IMR-90 (cell line): ENCODE measurements at regions not wholly inside any gene's neighbourhood (a gene's known extent, or its start where the extent isn't known, plus 50 kb on each side); places are given as distances from the start of the nearest gene placed in this dataset.

Source experiments
- ATAC-seq: fragments of 200-7000 bp; cut with Tn5 transposase; 2 replicates; pipeline ENCODE4 v1.9.1; 2020; ENCODE audit warnings: low read depth, mild to moderate bottlenecking, moderate library complexity
- BruUV-seq: library from RNA; stranded (reverse); fragments of 400-500 nt; replicated peaks from 2 replicates; lab custom pipeline; 2021; lab: Mats Ljungman, UMichigan
- CTCF ChIA-PET: fragments of 300-600 bp; formaldehyde crosslinking; extraction: SDS; loops from one replicate; lab custom pipeline; 2021; ENCODE audit warnings: antibody characterized with exemption; lab: Yijun Ruan, JAX
- POLR2A ChIA-PET: fragments of 300-600 bp; sonication (Branson Sonifier 250); formaldehyde crosslinking; loops from one replicate; lab custom pipeline; 2022; ENCODE audit warnings: antibody characterized with exemption; ENCODE audit not compliant: unreplicated experiment; lab: Charles Lee
- DNase-seq: peaks from one replicate; pipeline ENCODE4 v3.0.0; 2013
- H2AFZ ChIP-seq: replicated peaks from 2 replicates; pipeline ENCODE3; 2013; ENCODE audit warnings: low read length, mild to moderate bottlenecking; ENCODE audit not compliant: poor library complexity
- H2AK5ac ChIP-seq: 2 replicates; pipeline ENCODE4 v1.6.1; 2013; ENCODE audit warnings: low read depth, low read length, inconsistent platforms
- H2AK9ac ChIP-seq: replicated peaks from 2 replicates; pipeline ENCODE3; 2013; ENCODE audit warnings: mild to moderate bottlenecking, low read depth, low read length, moderate library complexity; ENCODE audit not compliant: poor library complexity
- H2BK120ac ChIP-seq: 2 replicates; pipeline ENCODE4 v1.6.1; 2013; ENCODE audit warnings: low read depth, low read length, inconsistent platforms
- H2BK15ac ChIP-seq: 3 replicates; pipeline ENCODE4 v1.6.1; 2013; ENCODE audit warnings: low read depth, low read length, inconsistent platforms
- H2BK20ac ChIP-seq: 2 replicates; pipeline ENCODE4 v1.6.1; 2013; ENCODE audit warnings: low read depth, mild to moderate bottlenecking, inconsistent platforms, low read length, moderate library complexity
- H2BK5ac ChIP-seq: 2 replicates; pipeline ENCODE4 v1.6.1; 2013; ENCODE audit warnings: mild to moderate bottlenecking, low read depth, low read length, inconsistent platforms; ENCODE audit not compliant: poor library complexity, severe bottlenecking
- H3K14ac ChIP-seq: replicated peaks from 2 replicates; pipeline ENCODE4 v1.6.1; 2013; ENCODE audit warnings: low read depth, low read length, inconsistent platforms
- H3K18ac ChIP-seq: 2 replicates; pipeline ENCODE4 v1.6.1; 2013; ENCODE audit warnings: low read depth, low read length, control low read depth
- H3K23ac ChIP-seq: 2 replicates; pipeline ENCODE4 v1.6.1; 2013; ENCODE audit warnings: low read depth, low read length, inconsistent platforms
- H3K27ac ChIP-seq: 2 replicates; pipeline ENCODE4 v1.5.1; 2013; ENCODE audit warnings: mild to moderate bottlenecking, control low read depth, low read length; ENCODE audit not compliant: insufficient read depth
- H3K27me3 ChIP-seq: 2 replicates; pipeline ENCODE4 v1.6.1; 2013; ENCODE audit warnings: low read length; ENCODE audit not compliant: control insufficient read depth, insufficient read depth
- H3K36me3 ChIP-seq: 2 replicates; pipeline ENCODE4 v1.6.1; 2013; ENCODE audit warnings: low read length, mixed read lengths; ENCODE audit not compliant: control insufficient read depth, insufficient read depth
- H3K4ac ChIP-seq: 2 replicates; pipeline ENCODE4 v1.6.1; 2013; ENCODE audit warnings: low read depth, low read length, inconsistent platforms
- H3K4me1 ChIP-seq: 2 replicates; pipeline ENCODE4 v1.6.1; 2013; ENCODE audit warnings: low read length, mixed read lengths; ENCODE audit not compliant: control insufficient read depth, insufficient read depth
- H3K4me2 ChIP-seq: 2 replicates; pipeline ENCODE4 v1.6.1; 2013; ENCODE audit warnings: low read depth, mild to moderate bottlenecking, control low read depth, low read length, moderate library complexity
- H3K4me3 ChIP-seq: 2 replicates; pipeline ENCODE4 v1.5.1; 2013; ENCODE audit warnings: low read depth, mild to moderate bottlenecking, control low read depth, low read length, moderate library complexity; ENCODE audit not compliant: insufficient read depth
- H3K56ac ChIP-seq: 2 replicates; pipeline ENCODE4 v1.6.1; 2013; ENCODE audit warnings: low read length, inconsistent platforms; ENCODE audit not compliant: insufficient read depth; ENCODE audit errors: extremely low read depth
- H3K79me1 ChIP-seq, 2 experiments: 2 replicates each; pipeline ENCODE4 v1.6.1; 2013; ENCODE audit warnings: low read length in 2 of 2, inconsistent platforms in 1 of 2, low read depth in 1 of 2
- H3K9ac ChIP-seq: 2 replicates; pipeline ENCODE4 v1.6.1; 2013; ENCODE audit warnings: low read depth, low read length, control low read depth
- H3K9me1 ChIP-seq: 2 replicates; pipeline ENCODE4 v1.6.1; 2013; ENCODE audit warnings: low read length, inconsistent platforms; ENCODE audit not compliant: insufficient read depth
- H3K9me3 ChIP-seq: 2 replicates; pipeline ENCODE4 v1.6.1; 2013; ENCODE audit warnings: low read length; ENCODE audit not compliant: control insufficient read depth, insufficient read depth
- H4K20me1 ChIP-seq: 2 replicates; pipeline ENCODE4 v1.6.1; 2013; ENCODE audit warnings: low read length, inconsistent platforms; ENCODE audit not compliant: insufficient read depth
- H4K5ac ChIP-seq: 2 replicates; pipeline ENCODE4 v1.6.1; 2013; ENCODE audit warnings: mild to moderate bottlenecking, low read depth, low read length, control low read depth
- H4K8ac ChIP-seq, 2 experiments: 2 replicates each; pipeline ENCODE4 v1.6.1; 2013; ENCODE audit warnings: low read depth in 2 of 2, low read length in 2 of 2, control low read depth in 1 of 2, inconsistent platforms in 1 of 2
- H4K91ac ChIP-seq: 2 replicates; pipeline ENCODE4 v1.6.1; 2013; ENCODE audit warnings: low read depth, low read length, inconsistent platforms; ENCODE audit not compliant: insufficient read depth
- BHLHE40 ChIP-seq: fragments of 150-350 bp; IDR thresholded peaks from 2 replicates; pipeline ENCODE4 v1.6.1; 2016; ENCODE audit warnings: mild to moderate bottlenecking, low read depth, low read length
- CEBPB ChIP-seq: IDR thresholded peaks from 2 replicates; pipeline ENCODE4 v1.6.1; 2012; ENCODE audit warnings: low read depth, low read length, improper control_type of control experiment
- CHD1 ChIP-seq: IDR thresholded peaks from 2 replicates; pipeline ENCODE4 v1.6.1; 2012; ENCODE audit warnings: low read depth, low read length, improper control_type of control experiment
- FOS ChIP-seq: fragments of 150-350 bp; IDR thresholded peaks from 2 replicates; pipeline ENCODE4 v1.6.1; 2016; ENCODE audit warnings: low read depth, low read length
- MAFK ChIP-seq: IDR thresholded peaks from 2 replicates; pipeline ENCODE4 v1.6.1; 2012; ENCODE audit warnings: low read depth, low read length, improper control_type of control experiment
- MAZ ChIP-seq: IDR thresholded peaks from 2 replicates; pipeline ENCODE4 v1.6.1; 2012; ENCODE audit warnings: low read depth, mild to moderate bottlenecking, low read length, improper control_type of control experiment, moderate library complexity, borderline replicate concordance
- MXI1 ChIP-seq: IDR thresholded peaks from 2 replicates; pipeline ENCODE4 v1.6.1; 2012; ENCODE audit warnings: low read depth, mild to moderate bottlenecking, low read length, moderate library complexity, borderline replicate concordance
- NFE2L2 ChIP-seq: fragments of 150-350 bp; IDR thresholded peaks from 2 replicates; pipeline ENCODE4 v1.6.1; 2016; ENCODE audit warnings: low read depth, mild to moderate bottlenecking, low read length
- POLR2A ChIP-seq: IDR thresholded peaks from 2 replicates; pipeline ENCODE4 v1.6.1; 2012; ENCODE audit warnings: mild to moderate bottlenecking, low read depth, low read length
- RAD21 ChIP-seq: IDR thresholded peaks from 2 replicates; pipeline ENCODE4 v1.6.1; 2012; ENCODE audit warnings: low read length, improper control_type of control experiment
- RCOR1 ChIP-seq: IDR thresholded peaks from 2 replicates; pipeline ENCODE4 v1.6.1; 2012; ENCODE audit warnings: mild to moderate bottlenecking, low read length, improper control_type of control experiment; ENCODE audit not compliant: insufficient replicate concordance
- RFX5 ChIP-seq: IDR thresholded peaks from 2 replicates; pipeline ENCODE4 v1.8.0; 2012; ENCODE audit warnings: low read depth, mild to moderate bottlenecking, low read length, moderate library complexity
- SMC3 ChIP-seq: fragments of 150-350 bp; IDR thresholded peaks from 2 replicates; pipeline ENCODE4 v1.6.1; 2016; ENCODE audit warnings: low read depth, mild to moderate bottlenecking, antibody characterized with exemption, low read length, moderate library complexity
- WGBS, 2 experiments: methylation state at CpG; one replicate each; pipeline versions ENCODE4 v1.1.5 to v1.1.7; 2013; ENCODE audit warnings: missing lambda C conversion rate in 2 of 2; ENCODE audit not compliant: insufficient read length in 1 of 2; ENCODE audit errors: extremely low coverage in 2 of 2; 5-methylcytosine and 5-hydroxymethylcytosine counted together
- dilution Hi-C: fragments of 300-500 bp; cut with HindIII; formaldehyde crosslinking; loops from one replicate; pipeline ENCODE4 v1.14.3; 2018; ENCODE audit warnings: low sequenced_read_pairs; ENCODE audit not compliant: unreplicated experiment
- in situ Hi-C: fragments of 300-500 bp; cut with MboI; formaldehyde crosslinking; loops from 3 replicates; pipeline ENCODE4 v1.14.3; 2019; ENCODE audit warnings: low sequenced_read_pairs, inconsistent platforms, mixed read lengths
- intact Hi-C: fragments of 100-400 bp; cut with micrococcal nuclease; formaldehyde crosslinking; loops from 2 replicates; pipeline ENCODE4 v1.10.0; 2022
- TF ChIP-seq, protein P1 (sequence below): conservative IDR thresholded peaks from 2 replicates; pipeline ENCODE4 v1.5.1; 2012; ENCODE audit warnings: mild to moderate bottlenecking, low read depth, low read length, improper control_type of control experiment
- TF ChIP-seq, protein P2 (sequence below): fragments of 150-350 bp; IDR thresholded peaks from 2 replicates; pipeline ENCODE4 v1.6.1; 2016; ENCODE audit warnings: low read depth, mild to moderate bottlenecking, low read length, moderate library complexity, borderline replicate concordance
- TF ChIP-seq, protein P3 (sequence below): fragments of 150-350 bp; IDR thresholded peaks from 2 replicates; pipeline ENCODE4 v1.6.1; 2017; ENCODE audit warnings: mild to moderate bottlenecking, antibody characterized with exemption, low read length, low read depth

DNA sequence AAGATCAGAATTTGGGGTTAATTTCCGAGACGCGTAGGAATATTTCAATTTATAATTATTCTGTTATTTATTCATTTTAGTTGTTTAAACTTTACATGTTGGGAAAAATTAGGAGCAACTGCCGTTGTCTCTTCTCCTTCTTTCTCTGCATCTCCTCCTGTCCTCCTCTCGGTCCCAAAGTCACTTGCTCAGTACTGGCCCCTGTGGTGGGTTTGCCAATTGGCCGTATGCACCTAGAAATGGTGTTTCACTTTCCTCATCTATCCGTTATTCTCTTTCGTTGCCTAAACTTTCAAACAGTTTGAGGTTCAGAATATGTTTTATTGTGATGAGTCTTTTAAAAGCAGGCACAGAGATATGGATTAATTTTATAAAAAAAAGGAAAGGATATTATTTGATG is 517.9 kb downstream of the PLCL1 start:
- H3K4me2 ChIP-seq: no peak overlapping the region
- dilution Hi-C loops (no loop called here), intact Hi-C loops (no loop called here), in situ Hi-C loops (loop anchor here (25.0 kb wide), 1 partner anchor 1415 kb away; no protein-coding TSS in a partner anchor)
- H3K18ac ChIP-seq: no peak overlapping the region
- no peak overlapping the region for H2BK20ac ChIP-seq
- no peak overlapping the region for H4K5ac ChIP-seq
- ChIA-PET POLR2A (interaction anchor here (0.6 kb wide), 1 partner anchor 1138 kb away, joined by 9 read pairs; no protein-coding TSS in a partner anchor), CTCF (interaction anchor here (1.2 kb wide), 1 partner anchor 26 kb away, joined by 3 read pairs; no protein-coding TSS in a partner anchor)
- no peak overlapping the region for H2AFZ ChIP-seq
- H3K27me3 ChIP-seq: no peaks in the 10 kb centered on the region
- H3K9ac ChIP-seq: no peak overlapping the region
- no peak for TF ChIP-seq NFE2L2
- no peak for TF ChIP-seq RAD21
- no peak for TF ChIP-seq CEBPB
- no peak for TF ChIP-seq MAFK
- TF ChIP-seq RCOR1: no peak
- TF ChIP-seq MXI1: no peak
- TF ChIP-seq FOS: no peak
- TF ChIP-seq, protein P1, sequence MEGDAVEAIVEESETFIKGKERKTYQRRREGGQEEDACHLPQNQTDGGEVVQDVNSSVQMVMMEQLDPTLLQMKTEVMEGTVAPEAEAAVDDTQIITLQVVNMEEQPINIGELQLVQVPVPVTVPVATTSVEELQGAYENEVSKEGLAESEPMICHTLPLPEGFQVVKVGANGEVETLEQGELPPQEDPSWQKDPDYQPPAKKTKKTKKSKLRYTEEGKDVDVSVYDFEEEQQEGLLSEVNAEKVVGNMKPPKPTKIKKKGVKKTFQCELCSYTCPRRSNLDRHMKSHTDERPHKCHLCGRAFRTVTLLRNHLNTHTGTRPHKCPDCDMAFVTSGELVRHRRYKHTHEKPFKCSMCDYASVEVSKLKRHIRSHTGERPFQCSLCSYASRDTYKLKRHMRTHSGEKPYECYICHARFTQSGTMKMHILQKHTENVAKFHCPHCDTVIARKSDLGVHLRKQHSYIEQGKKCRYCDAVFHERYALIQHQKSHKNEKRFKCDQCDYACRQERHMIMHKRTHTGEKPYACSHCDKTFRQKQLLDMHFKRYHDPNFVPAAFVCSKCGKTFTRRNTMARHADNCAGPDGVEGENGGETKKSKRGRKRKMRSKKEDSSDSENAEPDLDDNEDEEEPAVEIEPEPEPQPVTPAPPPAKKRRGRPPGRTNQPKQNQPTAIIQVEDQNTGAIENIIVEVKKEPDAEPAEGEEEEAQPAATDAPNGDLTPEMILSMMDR: no peak
- TF ChIP-seq, protein P2, sequence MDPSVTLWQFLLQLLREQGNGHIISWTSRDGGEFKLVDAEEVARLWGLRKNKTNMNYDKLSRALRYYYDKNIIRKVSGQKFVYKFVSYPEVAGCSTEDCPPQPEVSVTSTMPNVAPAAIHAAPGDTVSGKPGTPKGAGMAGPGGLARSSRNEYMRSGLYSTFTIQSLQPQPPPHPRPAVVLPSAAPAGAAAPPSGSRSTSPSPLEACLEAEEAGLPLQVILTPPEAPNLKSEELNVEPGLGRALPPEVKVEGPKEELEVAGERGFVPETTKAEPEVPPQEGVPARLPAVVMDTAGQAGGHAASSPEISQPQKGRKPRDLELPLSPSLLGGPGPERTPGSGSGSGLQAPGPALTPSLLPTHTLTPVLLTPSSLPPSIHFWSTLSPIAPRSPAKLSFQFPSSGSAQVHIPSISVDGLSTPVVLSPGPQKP: no peak
- TF ChIP-seq CHD1: no peak
- TF ChIP-seq, protein P3, sequence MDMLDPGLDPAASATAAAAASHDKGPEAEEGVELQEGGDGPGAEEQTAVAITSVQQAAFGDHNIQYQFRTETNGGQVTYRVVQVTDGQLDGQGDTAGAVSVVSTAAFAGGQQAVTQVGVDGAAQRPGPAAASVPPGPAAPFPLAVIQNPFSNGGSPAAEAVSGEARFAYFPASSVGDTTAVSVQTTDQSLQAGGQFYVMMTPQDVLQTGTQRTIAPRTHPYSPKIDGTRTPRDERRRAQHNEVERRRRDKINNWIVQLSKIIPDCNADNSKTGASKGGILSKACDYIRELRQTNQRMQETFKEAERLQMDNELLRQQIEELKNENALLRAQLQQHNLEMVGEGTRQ: no peak
- no peak for TF ChIP-seq SMC3
- TF ChIP-seq BHLHE40: no peak
- no peak for TF ChIP-seq MAZ
- TF ChIP-seq RFX5: no peak
- no peak for TF ChIP-seq POLR2A
- H2AK9ac ChIP-seq: no peak overlapping the region
- H3K14ac ChIP-seq: no peak overlapping the region
- no peak overlapping the region for H3K4ac ChIP-seq
- H4K8ac ChIP-seq: no peak overlapping the region
- no peak overlapping the region for H4K91ac ChIP-seq
- no peak overlapping the region for H3K56ac ChIP-seq
- H3K36me3 ChIP-seq: no peaks in the 10 kb centered on the region
- no peak overlapping the region for H2BK15ac ChIP-seq
- H2BK120ac ChIP-seq: no peak overlapping the region
- H3K27ac ChIP-seq: no peak overlapping the region
- no peaks in the 10 kb centered on the region for H3K9me3 ChIP-seq
- no peak overlapping the region for H2BK5ac ChIP-seq
- H3K4me3 ChIP-seq: no peak overlapping the region
- no peaks in the 10 kb centered on the region for H3K79me1 ChIP-seq
- H3K23ac ChIP-seq: no peak overlapping the region
- no CpG with 5 or more reads among the region's 8 CpGs for WGBS, 2 experiments
- DNase-seq: no peak
- H2AK5ac ChIP-seq: no peak overlapping the region
- no peak for ATAC-seq
- H4K20me1 ChIP-seq: no peaks in the 10 kb centered on the region
- H3K4me1 ChIP-seq: no peaks in the 10 kb centered on the region
- H3K9me1 ChIP-seq: no peaks in the 10 kb centered on the region
- BruUV-seq: no TSS peak
